ENCODE measurements at regions not wholly inside any gene's neighbourhood (a gene's known extent, or its start where the extent isn't known, plus 50 kb on each side); places are given as distances from the start of the nearest gene placed in this dataset.

DNA sequence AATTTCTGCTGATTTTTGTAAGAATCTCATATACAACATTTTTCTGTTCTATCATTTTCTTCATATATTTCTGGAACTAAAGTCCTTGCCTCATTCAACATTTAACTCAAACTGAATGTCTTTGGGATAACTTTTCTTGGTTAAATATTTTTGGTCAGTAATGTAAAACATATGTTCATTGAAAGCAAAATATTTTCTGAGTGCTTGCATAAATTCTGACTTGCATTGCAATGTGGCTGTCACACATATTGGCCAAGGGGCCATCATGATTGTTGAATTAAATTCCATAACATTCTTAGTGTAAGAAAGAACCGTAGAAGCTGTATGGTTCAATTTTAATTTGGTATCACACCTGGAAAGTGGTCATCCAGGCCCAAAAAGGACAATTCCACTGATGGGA is 369.4 kb downstream of the GALC start:
- Mint-ChIP-seq H3K27me3 (ENCODE audit: insufficient read depth, low read depth) (no peaks in the 10 kb centered on the region), H3K4me1 (peaks cover 11% of the 10 kb centered on the region), H3K4me3 (no peak overlapping the region), H3K27ac (no peak overlapping the region), H3K9me3 (peaks cover 30% of the 10 kb centered on the region), H3K36me3 (peaks cover 6% of the 10 kb centered on the region)
- H3K9me3 ChIP-seq (ENCODE audit: low read depth) = peaks cover 5% of the 10 kb centered on the region
- DNase-seq (ENCODE audit: low spot score) = no peak
- no peak overlapping the region for H3K27ac ChIP-seq
- H3K9ac ChIP-seq = no peak overlapping the region
- no peak overlapping the region for H3K4me3 ChIP-seq
- H3K79me2 ChIP-seq (ENCODE audit: low read depth) = no peaks in the 10 kb centered on the region
- no peak overlapping the region for H2AFZ ChIP-seq (replicated peaks)
- peaks cover 9% of the 10 kb centered on the region for H3K4me1 ChIP-seq
- no peaks in the 10 kb centered on the region for H3F3A ChIP-seq (ENCODE audit: low read depth)
- H3K27me3 ChIP-seq = no peaks in the 10 kb centered on the region
- H3K36me3 ChIP-seq = no peaks in the 10 kb centered on the region
- H4K20me1 ChIP-seq (ENCODE audit: low read depth) = no peaks in the 10 kb centered on the region
- TF ChIP-seq EZH2 (IDR thresholded peaks at IDR 0.05) (no peak), EZH2phosphoT487 (IDR thresholded peaks at IDR 0.05) (no peak), CTCF (IDR thresholded peaks at IDR 0.05) (no peak)
- no peak overlapping the region for H3K4me2 ChIP-seq

DNA sequence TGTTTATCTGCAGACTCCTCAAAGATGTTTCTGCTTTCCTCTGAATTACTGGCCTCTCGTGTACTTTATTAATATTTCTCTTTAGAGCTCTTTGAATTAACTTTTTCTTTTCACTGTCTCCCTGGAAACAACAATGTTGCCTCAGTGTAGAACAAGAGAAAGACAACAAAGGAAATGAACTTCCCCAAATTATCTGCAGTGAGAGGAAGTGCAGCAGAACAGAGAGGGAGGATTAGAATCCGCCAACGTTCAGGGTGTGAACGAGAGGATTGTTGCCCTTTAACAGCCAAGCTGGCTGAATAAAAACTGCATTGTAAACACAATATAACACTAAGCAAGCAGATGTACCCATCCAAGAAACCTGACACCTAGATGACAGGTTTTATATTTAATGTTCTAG is 375.9 kb downstream of the GALC start:
- Histone ChIP-seq H2AFZ (replicated peaks) (no peak overlapping the region), H3K36me3 (no peaks in the 10 kb centered on the region), H3K79me2 (ENCODE audit: low read depth) (no peaks in the 10 kb centered on the region), H3K9me3 (ENCODE audit: low read depth) (peaks cover 5% of the 10 kb centered on the region), H3F3A (ENCODE audit: low read depth) (no peaks in the 10 kb centered on the region), H3K4me1 (no peaks in the 10 kb centered on the region), H3K9ac (no peak overlapping the region), H3K27me3 (no peaks in the 10 kb centered on the region), H3K4me2 (no peak overlapping the region), H4K20me1 (ENCODE audit: low read depth) (no peaks in the 10 kb centered on the region), H3K27ac (no peak overlapping the region), H3K4me3 (no peak overlapping the region)
- Mint-ChIP-seq H3K36me3 (peaks cover 2% of the 10 kb centered on the region), H3K27me3 (ENCODE audit: insufficient read depth, low read depth) (peaks cover 3% of the 10 kb centered on the region), H3K4me3 (no peak overlapping the region), H3K27ac (no peak overlapping the region), H3K4me1 (no peaks in the 10 kb centered on the region), H3K9me3 (peaks cover 24% of the 10 kb centered on the region)
- TF ChIP-seq CTCF (IDR thresholded peaks at IDR 0.05) (no peak), EZH2 (IDR thresholded peaks at IDR 0.05) (no peak), EZH2phosphoT487 (IDR thresholded peaks at IDR 0.05) (no peak)
- no peak for DNase-seq (ENCODE audit: low spot score)

DNA sequence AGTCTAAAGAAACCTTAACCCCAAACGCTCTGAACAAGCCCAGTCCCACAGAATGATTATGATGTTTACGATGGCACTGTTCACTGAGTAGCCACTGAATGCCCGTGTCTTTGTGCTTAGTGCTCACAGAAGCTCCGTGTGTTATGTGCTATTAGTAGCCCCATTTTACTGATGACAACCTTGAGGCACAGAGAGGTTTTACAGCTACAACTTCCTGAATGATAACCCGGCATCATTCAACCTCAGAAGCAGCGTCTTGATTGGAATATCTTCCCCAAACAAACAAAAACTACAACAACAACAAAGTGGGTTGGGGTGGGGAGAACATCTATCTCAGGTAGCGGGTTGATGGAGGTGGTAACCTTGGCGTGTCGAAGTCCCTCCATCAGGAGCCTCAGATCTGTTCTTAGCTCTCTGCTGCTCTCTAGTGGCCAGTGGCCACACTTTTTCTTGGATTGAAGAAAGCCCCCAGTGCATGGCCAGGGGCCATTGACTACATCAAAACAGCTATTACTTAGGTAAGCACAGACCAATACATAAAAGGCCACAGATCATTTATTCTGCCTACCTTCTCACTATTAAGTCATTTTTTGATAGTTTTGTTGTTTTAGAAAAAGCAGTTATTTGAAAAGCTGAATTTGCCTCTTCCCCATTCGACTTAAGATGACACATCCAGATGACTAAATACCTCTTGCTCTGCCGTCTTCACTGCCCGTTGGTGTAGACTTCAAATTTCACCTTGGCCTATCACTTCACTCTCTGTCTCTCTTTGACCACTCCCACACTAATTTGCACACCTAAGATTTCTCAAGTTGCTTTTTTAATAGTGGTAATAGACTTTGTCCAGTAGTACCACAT is 376.9 kb downstream of the GALC start:
- H3K36me3 Mint-ChIP-seq = no peaks in the 10 kb centered on the region
- DNase-seq (ENCODE audit: low spot score) = peak; percentile 80
- Histone ChIP-seq H3K79me2 (ENCODE audit: low read depth) (no peaks in the 10 kb centered on the region), H3K9me3 (ENCODE audit: low read depth) (peaks cover 5% of the 10 kb centered on the region), H3K4me3 (no peak overlapping the region), H3K4me1 (no peaks in the 10 kb centered on the region), H2AFZ (replicated peaks) (no peak overlapping the region), H3F3A (ENCODE audit: low read depth) (no peaks in the 10 kb centered on the region), H3K4me2 (no peak overlapping the region), H3K9ac (no peak overlapping the region), H4K20me1 (ENCODE audit: low read depth) (no peaks in the 10 kb centered on the region), H3K27me3 (no peaks in the 10 kb centered on the region), H3K27ac (no peak overlapping the region), H3K36me3 (no peaks in the 10 kb centered on the region)
- TF ChIP-seq EZH2phosphoT487 (IDR thresholded peaks at IDR 0.05) (no peak), CTCF (IDR thresholded peaks at IDR 0.05) (peak; percentile 89), EZH2 (IDR thresholded peaks at IDR 0.05) (no peak)
- H3K4me1 Mint-ChIP-seq = no peaks in the 10 kb centered on the region
- no peak overlapping the region for H3K4me3 Mint-ChIP-seq
- H3K9me3 Mint-ChIP-seq = peaks cover 15% of the 10 kb centered on the region
- H3K27me3 Mint-ChIP-seq (ENCODE audit: insufficient read depth, low read depth) = peaks cover 3% of the 10 kb centered on the region
- H3K27ac Mint-ChIP-seq = no peak overlapping the region

Measured in neural progenitor cell (in vitro differentiated cells).